Sciatic nerve (tissue), 2 donors: ENCODE measurements at regions not wholly inside any gene's neighbourhood (a gene's known extent, or its start where the extent isn't known, plus 50 kb on each side); places are given as distances from the start of the nearest gene placed in this dataset.
"Not testable (repeated sequence)": the region's sequence is repeated elsewhere in the genome, so short reads cannot be mapped to it uniquely, and the experiment has no call there.

Source experiments
- ATAC-seq: fragments of 200-7000 bp; cut with Tn5 transposase; one replicate; pipeline ENCODE4 v1.9.1; 2020; ENCODE audit warnings: mild to moderate bottlenecking, moderate library complexity
- DNase-seq: peaks from one replicate; pipeline ENCODE4 v3.0.0-alpha.2; 2020; ENCODE audit warnings: low spot score
- intact Hi-C: fragments of 100-400 bp; cut with DNase I; formaldehyde crosslinking; loops from one replicate; pipeline ENCODE4 v1.14.2; 2022
- donor health status: DM: no; HTN: no; CAD: no.
- donor health status: DM: no; HTN: no; CAD: no.

DNA sequence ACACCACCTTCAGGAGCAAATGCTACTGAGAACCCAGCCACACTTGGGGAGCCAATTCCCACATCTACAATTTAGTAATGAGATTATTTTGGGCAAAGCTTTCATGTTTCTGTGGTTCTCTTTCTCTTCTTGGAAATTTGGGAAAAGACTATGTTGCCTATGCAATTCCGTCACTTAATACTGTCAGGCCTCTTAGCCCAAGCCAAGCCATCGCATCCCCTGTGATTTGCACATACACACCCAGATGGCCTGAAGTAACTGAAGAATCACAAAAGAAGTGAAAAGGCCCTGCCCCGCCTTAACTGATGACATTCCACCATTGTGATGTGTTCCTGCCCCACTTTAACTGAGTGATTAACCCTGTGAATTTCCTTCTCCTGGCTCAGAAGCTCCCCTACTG lies 153.4 kb upstream of the NANOGP8 start:
- ATAC-seq, DNase-seq, intact Hi-C loops: not testable (repeated sequence)

DNA sequence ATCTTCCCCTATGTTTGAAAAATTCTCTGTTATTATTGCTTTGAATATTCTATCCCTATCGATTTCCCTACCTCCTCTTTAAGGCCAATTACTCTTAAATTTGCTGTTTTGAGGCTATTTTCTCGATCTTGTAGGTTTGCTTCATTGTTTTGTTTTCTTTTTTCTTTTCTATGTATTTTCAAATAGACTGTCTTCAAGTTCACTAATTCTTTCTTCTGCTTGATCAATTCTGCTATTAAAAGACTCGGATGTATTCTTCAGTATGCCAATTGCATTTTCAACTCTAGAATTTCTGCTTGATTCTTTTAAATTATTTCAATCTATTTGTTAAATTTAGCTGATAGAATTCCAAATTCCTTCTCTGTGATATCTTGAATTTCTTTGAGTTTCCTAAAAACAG lies 144.0 kb upstream of the NANOGP8 start:
- intact Hi-C loops, result no loop called here
- ATAC-seq (no peak), DNase-seq (no peak)

DNA sequence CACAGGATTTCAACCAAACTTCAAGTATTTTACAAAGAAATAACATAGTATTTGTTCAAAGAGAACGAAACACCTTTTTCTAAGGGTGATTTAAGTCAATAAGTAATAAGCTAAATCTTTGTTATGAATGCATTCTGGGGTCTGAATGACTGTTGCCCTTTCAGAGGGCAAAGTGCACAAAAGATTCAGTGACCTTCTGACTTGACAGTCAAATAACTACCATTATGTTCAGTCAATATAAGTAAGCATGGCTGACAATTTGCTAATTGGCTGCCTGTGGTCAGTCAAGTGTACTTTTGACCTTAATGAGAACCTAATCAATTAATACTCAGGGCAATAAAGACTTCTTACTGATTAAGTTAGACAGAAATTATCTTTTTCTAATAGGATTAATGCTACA lies 133.1 kb upstream of the NANOGP8 start:
- DNase-seq (no peak), ATAC-seq (no peak)
- intact Hi-C loops, result no loop called here

DNA sequence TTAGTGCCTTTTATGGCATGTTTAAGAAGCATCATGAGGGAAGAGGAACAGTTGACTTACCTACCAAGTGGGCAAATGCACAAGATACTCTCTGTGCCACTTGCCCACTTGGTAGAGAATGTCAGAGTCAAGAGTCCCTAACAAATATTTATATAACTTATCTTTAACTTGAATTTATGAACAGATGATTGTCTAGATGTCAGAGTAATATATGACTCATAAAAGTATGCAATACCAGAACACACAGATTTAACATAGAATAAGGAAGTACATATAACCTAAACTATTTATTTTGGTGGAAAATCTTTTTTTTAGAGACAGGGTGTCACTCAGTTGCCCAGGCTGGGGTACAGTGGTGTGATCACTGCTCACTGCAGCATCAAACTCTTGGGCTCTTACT lies 130.0 kb upstream of the NANOGP8 start:
- DNase-seq, result no peak
- intact Hi-C loops, result no loop called here
- no peak for ATAC-seq

DNA sequence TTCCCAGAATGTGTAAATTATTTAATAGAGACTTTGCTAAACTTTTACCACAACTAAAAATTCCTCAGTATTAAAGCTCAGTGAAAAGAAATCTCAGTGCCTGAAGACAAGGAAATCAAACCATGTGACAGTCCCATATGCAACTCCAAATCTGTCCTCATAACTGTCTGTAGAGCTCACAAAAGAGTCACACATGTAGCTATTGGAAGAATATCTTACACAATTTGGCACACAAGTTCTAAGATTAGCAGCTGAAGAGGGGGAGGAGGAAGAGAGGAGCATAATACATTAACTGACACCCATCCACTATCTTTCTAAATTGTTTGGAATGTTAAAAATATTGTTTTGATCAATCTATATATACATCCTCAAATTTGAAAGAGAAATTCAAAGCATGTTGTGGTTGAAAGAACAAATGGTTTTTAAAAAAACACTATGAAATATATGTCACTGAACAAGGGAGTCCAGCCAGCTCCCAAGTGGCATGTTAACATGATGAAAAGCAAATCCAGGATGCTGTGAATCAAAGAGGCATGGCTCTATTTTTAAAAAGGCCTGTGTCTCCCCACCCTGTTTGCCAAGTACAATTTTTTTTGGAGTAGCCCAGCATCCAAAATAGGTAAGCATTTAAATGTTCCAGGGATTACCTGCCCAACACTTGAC lies 126.3 kb upstream of the NANOGP8 start:
- no peak for ATAC-seq
- intact Hi-C loops, result no loop called here
- no peak for DNase-seq

DNA sequence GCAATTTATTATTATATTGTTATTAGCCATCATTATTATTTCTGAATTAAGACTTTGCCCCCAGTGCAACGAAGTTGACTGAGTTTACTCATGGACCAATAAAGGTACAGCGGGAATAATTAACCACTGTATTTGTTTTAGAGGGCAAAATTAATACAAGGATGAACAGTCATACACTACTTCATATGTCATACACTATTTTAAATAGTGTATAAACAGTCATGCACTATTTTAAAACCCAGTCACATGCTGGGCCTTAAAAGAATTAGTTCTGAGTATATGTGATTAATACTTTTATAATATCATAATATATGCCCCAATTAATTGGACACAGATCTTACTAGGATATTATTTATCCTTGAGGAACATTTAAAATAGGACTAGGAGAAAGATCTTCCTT lies 125.3 kb upstream of the NANOGP8 start:
- intact Hi-C loops, result no loop called here
- DNase-seq (no peak), ATAC-seq (no peak)

DNA sequence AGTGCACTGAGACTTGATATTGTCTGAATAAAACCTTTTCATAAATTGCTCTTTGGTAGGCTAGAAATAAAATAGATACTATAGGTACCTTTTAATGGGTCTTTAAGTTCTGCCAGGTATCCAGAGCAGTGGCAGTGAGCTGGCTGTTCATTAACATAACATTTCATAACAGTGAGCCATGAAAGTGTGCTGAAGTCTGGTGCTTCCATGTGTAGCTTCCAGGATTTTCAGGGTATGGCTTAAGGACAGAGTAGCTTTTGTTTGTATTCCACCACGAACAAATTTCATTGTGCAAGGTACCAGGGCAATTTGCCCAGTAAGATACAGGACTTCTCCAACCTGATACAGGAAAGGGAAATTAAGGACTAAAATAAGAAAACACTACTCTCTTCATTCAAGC lies 124.7 kb upstream of the NANOGP8 start:
- no peak for ATAC-seq
- intact Hi-C loops, result no loop called here
- no peak for DNase-seq

DNA sequence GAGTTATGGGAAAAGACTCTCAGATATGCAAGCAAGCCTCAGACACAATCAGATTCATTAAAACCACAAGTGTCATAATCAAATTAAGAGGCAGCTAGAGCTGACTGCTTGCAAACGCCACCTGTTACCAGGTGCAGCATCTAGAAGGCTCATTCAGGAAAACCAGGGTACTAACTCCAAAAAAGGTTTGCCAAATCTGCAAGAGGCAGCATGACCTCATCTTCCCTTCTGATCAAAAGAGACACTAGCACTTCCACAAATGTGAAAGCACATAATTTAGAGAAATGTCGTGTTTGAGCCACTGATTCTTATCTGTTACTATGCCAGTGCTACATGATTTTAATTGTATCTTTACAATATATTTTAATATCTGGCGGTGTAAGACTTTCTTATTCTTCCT lies 123.3 kb upstream of the NANOGP8 start:
- intact Hi-C loops, result no loop called here
- no peak for ATAC-seq
- no peak for DNase-seq

DNA sequence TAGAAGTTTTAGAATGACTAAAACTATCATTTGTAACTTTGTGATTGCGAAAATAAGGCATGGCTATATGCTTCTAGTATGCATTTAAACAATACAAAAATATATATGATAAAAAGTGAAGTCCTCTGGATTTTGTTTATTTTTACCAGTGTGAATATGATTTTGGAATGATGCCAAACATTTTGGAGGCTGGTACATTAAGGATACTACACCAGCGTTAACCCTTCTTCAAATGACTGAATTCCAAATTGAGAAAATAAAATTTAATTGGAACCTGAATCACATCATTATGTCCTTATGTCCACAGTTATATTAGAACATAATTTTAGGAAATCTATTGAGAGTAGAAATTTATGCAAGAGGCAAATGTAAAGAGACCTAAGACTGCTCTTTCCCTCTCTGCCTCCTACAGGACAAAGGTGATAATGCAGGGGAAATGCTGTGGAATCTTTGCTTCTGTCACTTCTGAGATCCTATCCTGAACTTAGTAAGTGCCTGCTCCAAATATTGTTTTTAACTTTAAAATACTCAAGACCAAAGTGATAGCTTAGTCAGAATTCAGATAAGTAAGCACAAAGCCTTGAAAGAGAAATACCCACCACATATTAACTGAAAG lies 121.1 kb upstream of the NANOGP8 start:
- no peak for ATAC-seq
- no peak for DNase-seq
- intact Hi-C loops, result no loop called here

DNA sequence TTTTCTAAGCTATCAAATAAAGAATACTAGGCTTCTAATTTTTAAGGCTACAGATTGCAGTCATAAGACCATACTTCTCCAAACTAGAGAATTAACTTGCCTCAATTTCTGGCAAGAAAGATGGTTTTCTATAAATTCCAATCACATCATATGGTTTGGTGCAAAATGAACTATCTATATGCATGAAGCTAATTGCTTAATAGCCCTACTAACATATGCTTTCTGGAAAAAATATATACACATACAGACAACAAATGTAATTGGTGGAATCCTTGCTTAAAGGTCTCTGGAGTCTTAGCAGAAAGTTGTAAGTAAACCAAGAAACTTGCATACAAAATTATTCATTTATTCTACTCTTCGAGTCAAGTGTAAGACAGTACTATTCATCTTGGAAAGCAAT lies 113.1 kb upstream of the NANOGP8 start:
- ATAC-seq (no peak), DNase-seq (no peak)
- intact Hi-C loops, result no loop called here

DNA sequence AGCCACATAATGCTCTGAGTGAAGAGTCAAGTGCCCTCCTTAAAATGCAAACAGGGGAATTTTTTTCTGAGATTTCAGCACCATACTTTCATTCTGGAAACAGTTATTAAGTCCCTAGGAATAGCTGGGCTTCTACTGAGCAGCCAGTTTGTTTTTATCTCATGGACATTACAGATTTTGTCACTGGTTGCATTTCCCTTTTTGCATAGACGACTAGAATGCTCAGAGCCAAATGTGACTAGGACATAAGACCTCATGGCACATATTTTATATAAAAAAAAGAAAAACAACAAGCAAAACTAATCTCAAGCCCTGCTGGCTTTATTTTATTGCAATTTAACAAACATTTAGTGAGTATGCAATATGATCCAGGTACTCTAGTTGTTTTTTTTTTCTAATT lies 112.7 kb upstream of the NANOGP8 start:
- ATAC-seq (no peak), DNase-seq (no peak)
- intact Hi-C loops, result no loop called here

DNA sequence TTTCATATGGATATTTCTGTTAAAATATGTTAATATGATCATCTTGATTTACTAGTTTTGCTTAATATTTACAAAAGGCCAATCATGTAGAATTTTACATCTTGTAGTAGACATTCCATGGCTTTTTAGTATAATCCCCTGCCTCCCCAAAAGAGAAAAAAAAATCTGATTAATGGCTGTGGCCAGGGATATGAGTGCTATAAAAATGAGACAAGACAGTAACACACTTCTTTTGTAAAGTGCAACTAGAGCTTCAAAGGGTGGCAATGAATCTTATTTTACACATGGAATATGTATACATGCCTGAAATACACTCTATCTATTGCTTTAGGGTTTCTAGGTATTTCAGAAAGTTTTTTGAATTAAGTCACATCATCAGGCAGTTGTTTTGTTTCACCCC lies 112.2 kb upstream of the NANOGP8 start:
- DNase-seq, result no peak
- no peak for ATAC-seq
- intact Hi-C loops, result no loop called here

DNA sequence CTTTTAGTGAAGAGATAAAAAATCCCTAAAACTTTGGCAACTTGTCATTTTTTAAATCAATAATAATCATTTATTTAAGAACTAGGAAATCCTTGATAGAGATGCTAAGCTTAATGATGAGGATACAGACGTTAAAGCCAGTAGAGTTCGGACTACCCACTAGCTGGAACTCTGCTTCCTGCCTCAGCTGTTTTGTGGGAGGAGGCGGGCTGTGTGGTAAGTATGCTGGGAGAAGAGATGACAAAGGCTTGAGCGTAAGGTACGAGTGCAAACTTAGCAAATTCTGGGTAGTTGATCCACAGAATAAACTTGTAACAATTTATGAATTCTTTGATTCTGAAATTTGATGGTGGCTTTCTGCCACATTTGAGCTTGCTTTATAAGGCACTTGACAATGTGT lies 111.2 kb upstream of the NANOGP8 start:
- intact Hi-C loops, result no loop called here
- ATAC-seq (no peak), DNase-seq (no peak)

DNA sequence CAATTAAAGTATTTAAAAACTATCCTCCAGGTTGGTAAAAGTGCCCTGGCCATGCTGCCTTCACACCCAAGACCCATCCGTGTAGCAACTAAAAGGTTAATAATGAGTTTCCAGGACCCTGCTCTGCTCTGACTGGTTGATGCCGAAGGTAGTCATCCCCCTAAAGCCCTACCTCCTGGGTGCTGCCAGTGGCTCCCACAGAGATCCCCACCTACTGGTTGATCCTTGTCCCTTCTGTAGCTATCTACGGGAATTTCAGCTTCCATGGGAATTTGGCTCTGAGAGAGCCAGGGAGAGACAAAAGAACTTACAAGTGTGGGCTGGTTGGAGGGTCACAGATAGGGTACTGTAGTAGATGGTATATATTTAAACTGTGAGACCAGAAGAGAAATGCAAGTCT lies 110.6 kb upstream of the NANOGP8 start:
- intact Hi-C loops, result no loop called here
- DNase-seq (no peak), ATAC-seq (no peak)

DNA sequence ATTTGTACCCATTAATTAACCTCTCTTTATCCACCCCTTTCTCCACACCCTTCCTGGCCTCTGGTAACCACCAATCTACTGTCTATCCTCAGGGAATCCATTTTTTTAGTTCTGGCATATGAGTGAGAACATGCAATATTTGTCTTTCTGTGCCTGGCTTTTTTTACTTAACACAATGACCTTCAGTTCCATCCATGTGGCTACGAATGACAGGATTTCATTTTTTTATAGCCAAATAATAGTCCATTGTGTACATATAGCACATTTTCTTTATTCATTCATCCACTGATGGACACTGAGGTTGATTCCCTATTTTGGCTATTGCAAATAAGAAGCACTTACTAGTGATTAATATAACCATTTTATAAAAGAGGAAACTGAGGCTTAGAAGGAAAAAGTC lies 109.9 kb upstream of the NANOGP8 start:
- intact Hi-C loops, result no loop called here
- no peak for ATAC-seq
- no peak for DNase-seq

DNA sequence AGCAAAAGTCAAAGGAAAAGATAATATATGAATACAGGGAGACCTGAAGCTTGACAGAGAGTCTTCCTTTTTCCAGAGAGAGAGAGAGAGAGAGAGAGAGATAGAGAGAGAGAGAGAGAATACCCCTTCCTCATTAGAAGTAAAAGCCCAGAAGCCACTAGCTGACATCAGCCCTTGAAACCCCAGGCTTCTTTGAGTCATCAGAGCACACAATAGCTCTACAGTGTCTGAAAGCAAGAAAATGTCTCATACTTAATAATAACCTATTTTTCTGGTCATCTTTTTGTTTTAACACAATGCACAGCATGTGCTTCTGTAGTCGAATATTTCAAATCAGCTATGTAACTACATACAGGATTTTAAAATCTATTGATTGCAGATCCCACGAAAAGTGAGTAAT lies 109.2 kb upstream of the NANOGP8 start:
- intact Hi-C loops, result no loop called here
- DNase-seq (no peak), ATAC-seq (no peak)

DNA sequence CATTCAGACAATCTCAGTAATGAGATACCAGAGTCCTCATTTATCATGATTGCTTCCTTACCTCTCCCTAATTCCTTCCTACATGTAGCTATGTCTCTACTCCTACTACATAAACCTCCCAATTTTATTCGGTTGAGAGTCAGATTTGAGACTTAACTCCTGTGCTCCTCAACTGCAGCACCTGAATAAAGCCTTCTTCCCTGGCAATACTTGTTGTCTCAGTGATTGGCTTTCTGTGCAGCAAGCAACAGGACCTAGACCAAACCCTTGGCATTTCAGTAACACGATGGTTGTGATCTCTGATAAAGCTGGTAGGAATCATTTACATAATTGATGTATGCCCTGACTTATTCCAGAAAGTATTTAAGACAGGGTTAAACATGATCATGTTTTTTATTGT lies 106.7 kb upstream of the NANOGP8 start:
- intact Hi-C loops, result no loop called here
- no peak for ATAC-seq
- DNase-seq, result no peak

DNA sequence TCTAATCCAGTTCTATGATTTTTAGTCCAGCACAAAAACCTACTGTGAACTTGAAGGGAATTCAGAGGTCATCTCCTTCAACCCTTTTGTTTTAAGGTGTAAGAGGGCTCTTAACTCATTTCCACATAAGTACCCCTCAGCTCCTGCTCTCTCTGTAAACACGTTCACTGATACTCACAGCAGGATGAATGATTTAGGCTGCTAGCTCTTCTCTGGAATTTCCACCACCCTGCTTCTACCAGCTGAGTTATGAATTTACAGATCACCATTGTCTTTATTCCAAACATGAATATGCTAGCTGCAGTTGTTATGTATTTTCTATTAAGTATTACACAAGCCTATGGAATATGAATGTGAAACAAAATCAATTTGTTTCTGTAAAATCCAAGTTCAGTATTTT lies 101.3 kb upstream of the NANOGP8 start:
- ATAC-seq (no peak), DNase-seq (no peak)
- intact Hi-C loops, result no loop called here

DNA sequence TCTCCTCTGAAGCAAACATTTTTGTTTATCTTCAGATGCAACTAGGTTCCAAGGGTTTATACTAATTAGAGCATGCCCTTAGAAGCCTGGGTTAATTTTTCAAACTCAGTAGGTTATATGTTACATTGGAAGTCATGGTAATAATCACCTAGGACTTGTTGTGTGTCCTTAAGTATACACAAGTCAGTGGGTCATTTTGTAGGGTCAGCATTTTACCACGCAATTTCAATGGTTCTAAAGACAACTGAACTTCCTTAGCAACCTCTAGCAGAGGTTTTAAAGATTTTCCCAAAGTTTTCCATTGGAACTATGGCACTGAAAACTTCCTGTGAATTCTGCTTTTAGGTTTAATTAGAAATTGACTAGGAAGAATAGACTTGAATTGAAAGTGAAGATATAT lies 99.6 kb upstream of the NANOGP8 start:
- intact Hi-C loops, result no loop called here
- ATAC-seq (no peak), DNase-seq (no peak)

DNA sequence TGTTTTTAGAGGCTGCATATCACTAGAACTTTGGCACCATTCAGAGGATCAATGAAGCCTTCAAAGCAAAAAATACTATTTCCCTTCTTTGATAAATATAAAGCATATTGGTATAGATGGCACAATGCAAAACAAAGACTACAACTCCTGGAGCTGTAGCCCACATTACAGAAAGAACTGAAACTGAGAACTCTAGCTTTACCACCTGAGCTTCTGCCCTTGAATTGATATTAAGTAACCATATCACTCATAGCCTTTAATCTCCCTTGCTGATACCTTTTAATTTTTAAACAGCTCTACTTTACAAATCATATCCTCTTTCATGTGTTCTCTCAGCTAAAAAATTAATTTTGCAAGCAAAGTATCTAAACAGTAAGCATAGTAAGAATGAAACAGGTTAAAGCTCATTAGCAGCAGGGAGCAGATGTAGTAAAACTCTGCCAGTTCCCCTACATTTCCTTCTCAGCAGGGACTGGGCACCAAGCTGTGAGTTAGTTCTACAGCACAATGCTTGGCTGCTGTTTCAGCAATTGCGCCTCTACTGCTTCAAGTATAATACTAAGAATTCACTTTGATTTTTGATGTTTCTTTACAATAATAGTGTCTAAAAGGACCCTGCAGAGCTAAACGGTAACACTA lies 97.9 kb upstream of the NANOGP8 start:
- no peak for DNase-seq
- intact Hi-C loops, result no loop called here
- no peak for ATAC-seq

DNA sequence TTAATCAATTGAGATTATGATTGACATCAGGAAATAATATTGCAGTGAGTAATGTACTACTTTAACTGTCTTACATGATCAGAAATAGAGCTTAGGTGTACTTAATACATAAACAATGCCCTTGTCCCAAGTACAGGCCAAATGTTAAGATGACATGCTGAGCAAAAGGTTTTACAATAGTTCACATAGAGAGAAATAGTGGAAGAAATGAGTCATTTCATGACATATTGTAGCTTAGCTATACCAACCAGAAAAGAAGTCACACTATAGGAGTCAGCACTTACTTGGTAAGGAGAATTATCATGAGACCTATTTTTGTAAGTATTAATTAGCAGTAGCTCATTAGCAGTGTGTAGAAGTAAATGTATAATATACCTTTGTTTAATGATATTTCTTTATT lies 96.4 kb upstream of the NANOGP8 start:
- no peak for ATAC-seq
- intact Hi-C loops, result no loop called here
- no peak for DNase-seq
